ENCODE measurements at regions not wholly inside any gene's neighbourhood (a gene's known extent, or its start where the extent isn't known, plus 50 kb on each side); places are given as distances from the start of the nearest gene placed in this dataset.

DNA sequence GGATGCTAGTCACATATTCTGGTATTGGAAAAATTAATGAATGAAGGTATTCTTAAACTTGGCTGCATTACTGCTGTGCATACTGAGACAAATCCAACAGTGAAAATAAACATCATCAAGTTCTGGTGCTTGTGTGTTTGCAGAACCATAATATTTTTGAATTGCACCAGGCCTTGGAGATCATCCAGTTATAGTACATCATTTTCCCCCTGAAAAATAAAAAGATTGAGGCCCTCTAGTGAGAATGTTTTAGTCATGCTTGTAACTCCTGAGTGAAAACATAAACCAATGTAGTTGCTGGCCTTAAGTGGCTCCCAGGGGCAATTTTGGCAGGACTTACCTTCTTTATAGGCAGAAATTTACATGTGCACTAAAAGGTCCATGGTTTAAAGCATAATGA lies 218.8 kb upstream of the TMEM229A start:
- Histone ChIP-seq H3K36me3 (ENCODE audit: control insufficient read depth, insufficient read depth, low read length) (no peaks in the 10 kb centered on the region), H3K9me3 (ENCODE audit: control insufficient read depth, insufficient read depth, low read length) (peaks cover 2% of the 10 kb centered on the region), H3K27ac (ENCODE audit: low read length) (no peak overlapping the region), H3K4me3 (ENCODE audit: low read length) (no peak overlapping the region), H3K4me1 (ENCODE audit: control insufficient read depth, insufficient read depth, low read length) (no peaks in the 10 kb centered on the region), H3K27me3 (ENCODE audit: control insufficient read depth, insufficient read depth, low read length) (no peaks in the 10 kb centered on the region)
- DNase-seq: no peak
- H3K27ac Mint-ChIP-seq: no peak overlapping the region
- peaks cover 8 to 19% of the 10 kb centered on the region in 2 donors for H3K9me3 Mint-ChIP-seq
- H3K27me3 Mint-ChIP-seq (ENCODE audit: low read depth in 2 of 2): no peaks in the 10 kb centered on the region
- intact Hi-C loops (cut with micrococcal nuclease): no loop called here
- H3K4me1 Mint-ChIP-seq: no peaks in the 10 kb centered on the region
- TF ChIP-seq, protein P1, sequence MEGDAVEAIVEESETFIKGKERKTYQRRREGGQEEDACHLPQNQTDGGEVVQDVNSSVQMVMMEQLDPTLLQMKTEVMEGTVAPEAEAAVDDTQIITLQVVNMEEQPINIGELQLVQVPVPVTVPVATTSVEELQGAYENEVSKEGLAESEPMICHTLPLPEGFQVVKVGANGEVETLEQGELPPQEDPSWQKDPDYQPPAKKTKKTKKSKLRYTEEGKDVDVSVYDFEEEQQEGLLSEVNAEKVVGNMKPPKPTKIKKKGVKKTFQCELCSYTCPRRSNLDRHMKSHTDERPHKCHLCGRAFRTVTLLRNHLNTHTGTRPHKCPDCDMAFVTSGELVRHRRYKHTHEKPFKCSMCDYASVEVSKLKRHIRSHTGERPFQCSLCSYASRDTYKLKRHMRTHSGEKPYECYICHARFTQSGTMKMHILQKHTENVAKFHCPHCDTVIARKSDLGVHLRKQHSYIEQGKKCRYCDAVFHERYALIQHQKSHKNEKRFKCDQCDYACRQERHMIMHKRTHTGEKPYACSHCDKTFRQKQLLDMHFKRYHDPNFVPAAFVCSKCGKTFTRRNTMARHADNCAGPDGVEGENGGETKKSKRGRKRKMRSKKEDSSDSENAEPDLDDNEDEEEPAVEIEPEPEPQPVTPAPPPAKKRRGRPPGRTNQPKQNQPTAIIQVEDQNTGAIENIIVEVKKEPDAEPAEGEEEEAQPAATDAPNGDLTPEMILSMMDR (IDR thresholded peaks at IDR 0.05): no peak
- no peak for ATAC-seq
- H3K36me3 Mint-ChIP-seq: no peaks in the 10 kb centered on the region
- H3K4me3 Mint-ChIP-seq: no peak overlapping the region

DNA sequence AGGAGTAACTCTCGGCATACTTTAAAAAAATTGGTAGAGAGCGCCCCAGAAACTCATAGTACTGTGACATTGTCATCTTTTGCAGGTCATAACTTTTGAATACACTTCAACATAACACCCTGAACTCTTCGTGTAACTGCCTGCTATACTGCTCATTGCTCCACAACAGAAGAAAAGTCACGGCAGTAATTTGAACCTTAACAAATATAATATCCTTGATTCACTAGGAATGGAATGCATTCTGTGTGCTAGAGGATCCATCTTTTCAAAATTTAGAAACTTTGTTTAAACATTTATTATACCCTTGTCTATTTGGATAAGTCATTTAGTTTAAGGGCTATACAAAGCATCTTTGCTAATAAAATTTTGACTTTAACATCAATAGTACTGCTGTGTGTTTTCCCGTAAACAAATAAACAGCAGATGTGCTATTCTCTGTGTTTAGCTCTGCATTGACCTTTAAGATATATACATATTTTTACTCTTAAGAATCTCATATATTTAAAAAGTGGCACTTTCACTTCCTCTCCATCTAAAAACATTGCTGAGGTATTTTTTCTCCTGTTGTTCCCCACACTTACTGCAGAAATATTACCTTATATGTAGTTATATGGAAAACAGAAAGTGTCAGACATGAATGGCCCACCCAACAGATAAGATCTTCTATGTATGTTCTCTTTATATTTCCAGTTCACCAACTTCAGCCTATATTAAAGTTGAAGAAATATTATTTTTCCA lies 217.6 kb upstream of the TMEM229A start:
- TF ChIP-seq, protein P1 (IDR thresholded peaks at IDR 0.05): no peak
- no peaks in the 10 kb centered on the region for H3K27me3 Mint-ChIP-seq (ENCODE audit: low read depth in 2 of 2)
- no peaks in the 10 kb centered on the region for H3K27me3 ChIP-seq (ENCODE audit: control insufficient read depth, insufficient read depth, low read length)
- no peak overlapping the region for H3K4me3 Mint-ChIP-seq
- intact Hi-C loops (cut with micrococcal nuclease): no loop called here
- H3K4me1 Mint-ChIP-seq: no peaks in the 10 kb centered on the region
- H3K36me3 Mint-ChIP-seq: no peaks in the 10 kb centered on the region
- H3K9me3 ChIP-seq (ENCODE audit: control insufficient read depth, insufficient read depth, low read length): peaks cover 2% of the 10 kb centered on the region
- ATAC-seq (no peak), DNase-seq (no peak)
- H3K9me3 Mint-ChIP-seq: peaks cover 8 to 19% of the 10 kb centered on the region in 2 donors
- H3K4me3 ChIP-seq (ENCODE audit: low read length): no peak overlapping the region
- H3K27ac ChIP-seq (ENCODE audit: low read length): no peak overlapping the region
- H3K36me3 ChIP-seq (ENCODE audit: control insufficient read depth, insufficient read depth, low read length): no peaks in the 10 kb centered on the region
- WGBS (ENCODE audit: insufficient coverage): 70% methylated on average over 3 of the region's 5 CpGs
- H3K27ac Mint-ChIP-seq: no peak overlapping the region
- no peaks in the 10 kb centered on the region for H3K4me1 ChIP-seq (ENCODE audit: control insufficient read depth, insufficient read depth, low read length)

DNA sequence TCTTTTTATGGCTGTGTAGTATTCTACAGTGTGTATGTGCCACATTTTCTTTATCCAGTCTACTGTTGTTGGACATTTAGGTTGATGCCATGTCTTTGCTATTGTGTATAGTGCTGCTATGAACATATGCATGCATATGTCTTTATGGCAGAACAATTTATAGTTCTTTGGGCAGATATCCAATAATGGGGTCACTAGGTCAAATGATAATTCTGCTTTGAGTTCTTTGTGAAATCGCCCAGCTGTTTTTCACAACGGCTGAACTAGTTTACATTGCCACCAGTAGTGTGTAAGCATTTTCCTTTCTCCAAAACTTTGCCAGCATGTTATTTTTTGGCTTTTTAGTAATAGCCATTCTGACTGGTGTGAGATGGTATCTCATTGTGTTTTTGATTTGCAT lies 214.8 kb upstream of the TMEM229A start:
- no peaks in the 10 kb centered on the region for H3K27me3 Mint-ChIP-seq (ENCODE audit: low read depth in 2 of 2)
- no peak for ATAC-seq

More for the DNA sequence above, 214.8 kb upstream of the TMEM229A start:
- DNase-seq: no peak
- no peak overlapping the region for H3K4me3 Mint-ChIP-seq
- Histone ChIP-seq H3K36me3 (ENCODE audit: control insufficient read depth, insufficient read depth, low read length) (no peaks in the 10 kb centered on the region), H3K27me3 (ENCODE audit: control insufficient read depth, insufficient read depth, low read length) (no peaks in the 10 kb centered on the region), H3K4me1 (ENCODE audit: control insufficient read depth, insufficient read depth, low read length) (no peaks in the 10 kb centered on the region), H3K9me3 (ENCODE audit: control insufficient read depth, insufficient read depth, low read length) (no peaks in the 10 kb centered on the region), H3K4me3 (ENCODE audit: low read length) (no peak overlapping the region), H3K27ac (ENCODE audit: low read length) (no peak overlapping the region)
- H3K9me3 Mint-ChIP-seq: peaks cover 3 to 7% of the 10 kb centered on the region in 2 donors
- H3K36me3 Mint-ChIP-seq: no peaks in the 10 kb centered on the region
- no peak overlapping the region for H3K27ac Mint-ChIP-seq
- WGBS (ENCODE audit: insufficient coverage): 60% methylated on average over 2 of the region's 2 CpGs
- intact Hi-C loops (cut with micrococcal nuclease): no loop called here
- TF ChIP-seq, protein P1 (IDR thresholded peaks at IDR 0.05): no peak
- H3K4me1 Mint-ChIP-seq: no peaks in the 10 kb centered on the region

All from natural killer cell (primary cell).